NK-92 treated with Interleukin-12 subunit alpha and Interleukin-12 subunit beta, amount 100 ng/mL, for 24 hours (cell line): ENCODE measurements at regions not wholly inside any gene's neighbourhood (a gene's known extent, or its start where the extent isn't known, plus 50 kb on each side); places are given as distances from the start of the nearest gene placed in this dataset.
"Not testable (repeated sequence)": the region's sequence is repeated elsewhere in the genome, so short reads cannot be mapped to it uniquely, and the experiment has no call there.

Source experiments
- DNase-seq: peaks from one replicate; lab custom pipeline; 2025; lab: John Stamatoyannopoulos, UW

- not testable (repeated sequence) for DNase-seq
Measured at GRCh38 chr16:21363550-21364223, 85.6 kb upstream of the CRYM start.

- DNase-seq: not testable (repeated sequence)
Measured at GRCh38 chr16:21361612-21362227, 83.6 kb upstream of the CRYM start.

GRCh38 chr16:21361045-21361444 is 83.0 kb upstream of the CRYM start:
- DNase-seq: not testable (repeated sequence)

GRCh38 chr16:21359513-21359912 is 81.4 kb upstream of the CRYM start:
- not testable (repeated sequence) for DNase-seq

- DNase-seq: not testable (repeated sequence)
Measured at GRCh38 chr16:21358261-21358795, 80.2 kb upstream of the CRYM start.

GRCh38 chr16:21356308-21356707 is 78.2 kb upstream of the CRYM start:
- not testable (repeated sequence) for DNase-seq

- not testable (repeated sequence) for DNase-seq
Measured at GRCh38 chr16:21351433-21351832, 73.3 kb upstream of the CRYM start.

- not testable (repeated sequence) for DNase-seq
Measured at GRCh38 chr16:21350851-21351250, 72.8 kb upstream of the CRYM start.

- not testable (repeated sequence) for DNase-seq
Measured at GRCh38 chr16:21349336-21349735, 71.2 kb upstream of the CRYM start.

- not testable (repeated sequence) for DNase-seq
Measured at GRCh38 chr16:21348815-21349214, 70.7 kb upstream of the CRYM start.

- DNase-seq: not testable (repeated sequence)
Measured at GRCh38 chr16:21347538-21347937, 69.4 kb upstream of the CRYM start.

- not testable (repeated sequence) for DNase-seq
Measured at GRCh38 chr16:21346756-21347491, 68.8 kb upstream of the CRYM start.

GRCh38 chr16:21344361-21344912 is 66.3 kb upstream of the CRYM start:
- not testable (repeated sequence) for DNase-seq

- DNase-seq: no peak
Measured at GRCh38 chr16:21341101-21341500, 63.0 kb upstream of the CRYM start.

GRCh38 chr16:21339941-21340340 is 61.9 kb upstream of the CRYM start:
- DNase-seq: no peak

GRCh38 chr16:21339269-21339641 is 61.2 kb upstream of the CRYM start:
- DNase-seq: no peak

- DNase-seq: peak; percentile 7
Measured at GRCh38 chr16:21338537-21339268, 60.6 kb upstream of the CRYM start.

- no peak for DNase-seq
Measured at GRCh38 chr16:21336231-21336630, 58.1 kb upstream of the CRYM start.

- DNase-seq: not testable (repeated sequence)
Measured at GRCh38 chr16:21334188-21335146, 56.4 kb upstream of the CRYM start.

- DNase-seq: not testable (repeated sequence)
Measured at GRCh38 chr16:21333683-21334082, 55.6 kb upstream of the CRYM start.
